ENCODE measurements at regions not wholly inside any gene's neighbourhood (a gene's known extent, or its start where the extent isn't known, plus 50 kb on each side); places are given as distances from the start of the nearest gene placed in this dataset.

GRCh38 chr2:11065833-11066485 lies 89.3 kb upstream of the SLC66A3 start:
- H3K4me1 ChIP-seq = no peaks in the 10 kb centered on the region

DNA sequence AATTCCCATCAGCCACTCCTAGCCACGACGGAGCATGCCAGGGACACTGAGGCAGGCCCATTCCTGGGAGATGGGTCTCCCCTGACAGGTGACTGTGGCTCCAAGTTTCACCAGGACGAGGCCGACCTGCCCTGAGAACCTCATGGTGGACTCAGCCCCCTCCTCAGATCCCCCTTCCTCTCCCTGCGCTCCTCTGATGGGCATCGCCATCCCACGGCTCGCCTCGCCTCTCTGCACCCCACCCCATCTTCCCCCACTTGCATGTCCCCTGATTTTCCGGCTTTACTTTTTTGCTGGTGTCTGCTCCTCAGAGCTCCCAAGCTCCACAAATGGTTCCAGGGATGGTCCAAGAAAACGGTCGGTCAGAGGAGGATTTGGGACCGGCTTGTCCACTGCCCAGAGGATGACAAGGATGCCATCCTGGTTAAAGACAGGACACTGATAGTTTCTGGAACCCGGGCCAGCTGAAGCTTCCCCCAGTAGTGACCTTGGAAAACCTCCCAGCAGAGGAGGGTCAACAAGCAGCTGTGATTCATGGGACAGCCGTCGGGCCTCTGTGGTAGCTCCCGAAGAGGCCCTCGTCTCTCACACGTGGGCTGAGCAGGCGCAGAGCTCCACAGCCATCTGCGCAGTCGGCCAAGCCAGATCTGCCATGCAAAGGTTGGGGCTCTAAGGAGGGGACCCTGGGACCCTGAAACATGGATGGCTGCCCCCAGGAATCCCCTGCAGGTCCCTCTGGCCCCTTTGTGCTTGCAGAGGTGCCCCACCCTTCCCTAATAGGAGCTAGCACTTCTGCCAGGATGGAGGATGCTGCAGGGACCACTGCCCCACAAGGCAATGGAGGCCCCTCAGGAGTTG lies 87.8 kb upstream of the SLC66A3 start:
- TF ChIP-seq, protein P1, sequence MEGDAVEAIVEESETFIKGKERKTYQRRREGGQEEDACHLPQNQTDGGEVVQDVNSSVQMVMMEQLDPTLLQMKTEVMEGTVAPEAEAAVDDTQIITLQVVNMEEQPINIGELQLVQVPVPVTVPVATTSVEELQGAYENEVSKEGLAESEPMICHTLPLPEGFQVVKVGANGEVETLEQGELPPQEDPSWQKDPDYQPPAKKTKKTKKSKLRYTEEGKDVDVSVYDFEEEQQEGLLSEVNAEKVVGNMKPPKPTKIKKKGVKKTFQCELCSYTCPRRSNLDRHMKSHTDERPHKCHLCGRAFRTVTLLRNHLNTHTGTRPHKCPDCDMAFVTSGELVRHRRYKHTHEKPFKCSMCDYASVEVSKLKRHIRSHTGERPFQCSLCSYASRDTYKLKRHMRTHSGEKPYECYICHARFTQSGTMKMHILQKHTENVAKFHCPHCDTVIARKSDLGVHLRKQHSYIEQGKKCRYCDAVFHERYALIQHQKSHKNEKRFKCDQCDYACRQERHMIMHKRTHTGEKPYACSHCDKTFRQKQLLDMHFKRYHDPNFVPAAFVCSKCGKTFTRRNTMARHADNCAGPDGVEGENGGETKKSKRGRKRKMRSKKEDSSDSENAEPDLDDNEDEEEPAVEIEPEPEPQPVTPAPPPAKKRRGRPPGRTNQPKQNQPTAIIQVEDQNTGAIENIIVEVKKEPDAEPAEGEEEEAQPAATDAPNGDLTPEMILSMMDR (IDR thresholded peaks at IDR 0.05) = no peak
- no peak for TF ChIP-seq POLR2A (IDR thresholded peaks at IDR 0.05)
- H3K27me3 ChIP-seq = no peaks in the 10 kb centered on the region
- no peaks in the 10 kb centered on the region for H3K9me3 ChIP-seq
- H3K4me1 ChIP-seq = no peaks in the 10 kb centered on the region
- H3K4me3 ChIP-seq = no peak overlapping the region
- H3K36me3 ChIP-seq = no peaks in the 10 kb centered on the region
- no peak overlapping the region for H3K27ac ChIP-seq
- no peak for DNase-seq
- intact Hi-C loops (cut with DNase I; ENCODE audit: low total_unique reads) = no loop called here

More at GRCh38 chr2:11065833-11066485, 89.3 kb upstream of the SLC66A3 start:
- H3K27me3 ChIP-seq = no peaks in the 10 kb centered on the region
- intact Hi-C loops (cut with DNase I; ENCODE audit: low total_unique reads) = no loop called here
- H3K27ac ChIP-seq = no peak overlapping the region
- H3K9me3 ChIP-seq = peaks cover 0 to 9% of the 10 kb centered on the region in 2 donors
- DNase-seq = no peak
- H3K4me3 ChIP-seq = no peak overlapping the region
- TF ChIP-seq, protein P1 (IDR thresholded peaks at IDR 0.05) = no peak
- no peak for TF ChIP-seq POLR2A (IDR thresholded peaks at IDR 0.05)
- no peaks in the 10 kb centered on the region for H3K36me3 ChIP-seq

DNA sequence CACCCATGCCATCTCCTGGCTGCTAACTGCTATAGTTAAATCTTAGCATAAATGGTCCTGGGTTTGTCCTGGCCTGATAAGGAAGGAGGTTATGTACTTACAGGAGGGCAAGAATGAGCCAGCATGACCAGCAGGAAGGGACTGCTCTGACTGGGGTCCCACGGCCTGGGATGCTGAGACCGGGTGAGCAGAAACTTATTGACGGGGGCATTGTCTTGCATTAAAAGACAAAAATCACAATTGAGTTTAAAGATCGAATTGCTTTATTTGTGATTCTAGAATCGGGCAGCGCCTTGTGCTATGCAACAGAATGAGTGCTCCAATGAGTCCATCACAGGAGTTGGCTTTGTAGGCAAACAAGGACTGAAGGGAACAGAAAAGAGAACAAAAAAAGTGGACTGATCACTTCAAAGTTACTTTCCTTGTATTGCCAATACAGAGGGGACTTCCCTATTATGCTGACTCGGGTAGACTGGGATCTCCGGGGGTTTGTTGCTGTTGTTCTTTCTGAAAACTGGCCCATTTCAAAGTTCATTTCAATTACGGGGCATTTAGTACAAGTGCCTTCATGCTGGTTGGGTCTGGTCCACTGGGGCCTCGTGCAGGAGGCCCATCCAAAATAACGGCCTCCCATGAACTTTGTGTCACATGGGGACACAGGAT lies 87.1 kb upstream of the SLC66A3 start:
- Histone ChIP-seq H3K4me3 (no peak overlapping the region), H3K9me3 (no peaks in the 10 kb centered on the region), H3K36me3 (no peaks in the 10 kb centered on the region), H3K27ac (no peak overlapping the region), H3K4me1 (no peaks in the 10 kb centered on the region), H3K27me3 (no peaks in the 10 kb centered on the region)
- no peak for TF ChIP-seq POLR2A (IDR thresholded peaks at IDR 0.05)
- TF ChIP-seq, protein P1 (IDR thresholded peaks at IDR 0.05) = no peak
- intact Hi-C loops (cut with DNase I; ENCODE audit: low total_unique reads) = no loop called here
- no peak for DNase-seq

DNA sequence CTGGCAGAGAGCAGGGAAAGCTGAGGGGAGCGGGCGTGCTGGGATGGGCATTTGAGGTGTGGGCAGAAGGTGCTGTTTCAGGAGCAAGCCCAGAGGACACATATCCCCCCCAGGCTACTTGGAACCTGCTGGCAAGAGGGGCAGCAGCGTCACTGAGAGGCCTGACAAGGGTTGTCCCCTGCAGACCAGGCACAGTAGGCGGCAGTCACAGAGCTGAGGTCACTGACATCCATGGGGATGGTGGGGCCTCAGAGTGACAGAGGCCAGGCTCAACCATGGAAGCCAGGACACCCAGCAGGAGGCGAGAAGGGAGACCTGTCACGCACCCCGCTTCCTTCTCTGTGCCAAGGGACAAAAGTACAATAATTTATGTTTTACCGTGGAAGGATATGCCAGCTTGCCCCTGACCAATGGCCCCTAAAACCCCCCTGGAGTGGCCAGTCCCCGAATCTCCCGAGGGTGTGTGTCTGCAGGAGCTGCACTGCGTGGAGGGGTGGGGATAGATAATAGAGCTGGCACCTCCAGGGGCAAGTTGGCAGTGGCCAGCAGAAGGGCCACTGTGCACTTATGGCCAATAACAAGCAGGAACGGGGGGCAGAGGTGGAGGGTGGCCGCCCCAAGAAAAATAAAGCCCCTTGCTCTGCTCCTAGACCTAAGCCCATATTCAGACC lies 86.3 kb upstream of the SLC66A3 start:
- Histone ChIP-seq H3K9me3 (no peaks in the 10 kb centered on the region), H3K36me3 (no peaks in the 10 kb centered on the region), H3K4me1 (no peaks in the 10 kb centered on the region), H3K27ac (no peak overlapping the region), H3K27me3 (no peaks in the 10 kb centered on the region), H3K4me3 (no peak overlapping the region)
- TF ChIP-seq, protein P1 (IDR thresholded peaks at IDR 0.05) = no peak
- TF ChIP-seq POLR2A (IDR thresholded peaks at IDR 0.05) = no peak
- intact Hi-C loops (cut with DNase I; ENCODE audit: low total_unique reads) = no loop called here
- DNase-seq = no peak

Measured in uterus (tissue), 3 donors.